H1 (cell line): ENCODE measurements at regions not wholly inside any gene's neighbourhood (a gene's known extent, or its start where the extent isn't known, plus 50 kb on each side); places are given as distances from the start of the nearest gene placed in this dataset.

Source experiments
- CTCF ChIA-PET: fragments of 300-600 bp; sonication (Branson Sonifier 250); formaldehyde crosslinking; loops from one replicate; lab custom pipeline; 2021; ENCODE audit not compliant: partially characterized antibody; lab: Charles Lee
- POLR2A ChIA-PET: fragments of 300-600 bp; sonication (Branson Sonifier 250); formaldehyde crosslinking; loops from one replicate; lab custom pipeline; 2021; ENCODE audit warnings: inconsistent platforms; ENCODE audit not compliant: partially characterized antibody; lab: Charles Lee
- DNase-seq, 2 experiments: peaks; one replicate each; pipeline versions ENCODE4 v3.0.0 to v3.0.0-alpha.2; 2010 to 2022; ENCODE audit warnings: low spot score in 2 of 2, low read depth in 1 of 2, mixed read lengths in 1 of 2
- FAIRE-seq: peaks from 2 replicates; lab custom pipeline; 2011; peaks lifted over from hg19 to GRCh38; lab: Jason Lieb, UNC
- H2AFZ ChIP-seq: 2 replicates; pipeline ENCODE4 v1.8.1; 2012; ENCODE audit warnings: low read length, inconsistent platforms
- H2AK5ac ChIP-seq: 2 replicates; pipeline ENCODE4 v1.6.1; 2013; ENCODE audit warnings: low read depth, low read length
- H2BK120ac ChIP-seq: replicated peaks from 2 replicates; pipeline ENCODE3; 2013; ENCODE audit warnings: low read depth, low read length, inconsistent platforms
- H2BK12ac ChIP-seq: 2 replicates; pipeline ENCODE4 v1.6.1; 2013; ENCODE audit warnings: low read depth, low read length
- H2BK15ac ChIP-seq: 2 replicates; pipeline ENCODE4 v1.6.1; 2013; ENCODE audit warnings: low read length
- H2BK20ac ChIP-seq: 2 replicates; pipeline ENCODE4 v1.6.1; 2013; ENCODE audit warnings: low read length
- H2BK5ac ChIP-seq: 2 replicates; pipeline ENCODE4 v1.6.1; 2013; ENCODE audit warnings: low read depth, low read length
- H3K14ac ChIP-seq: 2 replicates; pipeline ENCODE4 v1.6.1; 2013; ENCODE audit warnings: inconsistent platforms; ENCODE audit not compliant: insufficient read length
- H3K18ac ChIP-seq: 2 replicates; pipeline ENCODE4 v1.6.1; 2013; ENCODE audit warnings: low read length; ENCODE audit errors: extremely low read depth
- H3K23ac ChIP-seq: 2 replicates; pipeline ENCODE4 v1.6.1; 2013; ENCODE audit warnings: inconsistent platforms; ENCODE audit not compliant: insufficient read length
- H3K23me2 ChIP-seq: 2 replicates; pipeline ENCODE4 v1.6.1; 2013; ENCODE audit warnings: low read depth, low read length
- H3K27ac ChIP-seq: 2 replicates; pipeline ENCODE4 v1.6.1; 2011; ENCODE audit warnings: low read depth, low read length, inconsistent platforms
- H3K27me3 ChIP-seq, 4 experiments: replicated peaks in 1 of 4; 1 replicate in 1 of 4; 2 replicates in 3 of 4; pipeline versions ENCODE4 v1.6.1 to v1.8.1; 2011 to 2013; ENCODE audit warnings: low read length in 3 of 4, mild to moderate bottlenecking in 3 of 4, inconsistent platforms in 2 of 4, mixed read lengths in 2 of 4, moderate library complexity in 1 of 4; ENCODE audit not compliant: control insufficient read depth in 3 of 4, insufficient read depth in 3 of 4; ENCODE audit errors: extremely low read depth in 1 of 4
- H3K36me3 ChIP-seq, 4 experiments: 2 replicates each; pipeline versions ENCODE4 v1.6.1 to v1.8.1; 2011 to 2013; ENCODE audit warnings: mild to moderate bottlenecking in 4 of 4, low read length in 3 of 4, moderate library complexity in 2 of 4, control low read depth in 1 of 4, inconsistent platforms in 1 of 4; ENCODE audit not compliant: insufficient read depth in 4 of 4, control insufficient read depth in 2 of 4
- H3K4ac ChIP-seq: replicated peaks from 2 replicates; pipeline ENCODE3; 2013; ENCODE audit warnings: low read length, low read depth, mixed read lengths, inconsistent platforms; ENCODE audit not compliant: insufficient read length
- H3K4me1 ChIP-seq, 4 experiments: replicated peaks in 1 of 4; 1 replicate in 1 of 4; 2 replicates in 3 of 4; pipeline versions ENCODE4 v1.6.1 to v1.8.1; 2011 to 2013; ENCODE audit warnings: low read length in 3 of 4, inconsistent platforms in 2 of 4, mixed read lengths in 1 of 4; ENCODE audit not compliant: insufficient read depth in 4 of 4, control insufficient read depth in 3 of 4
- H3K4me2 ChIP-seq, 2 experiments: 2 replicates each; pipeline versions ENCODE4 v1.6.1 to v1.8.1; 2011 to 2013; ENCODE audit warnings: low read depth in 2 of 2, low read length in 2 of 2, control low read depth in 1 of 2, inconsistent platforms in 1 of 2, mild to moderate bottlenecking in 1 of 2; ENCODE audit not compliant: insufficient read depth in 1 of 2
- H3K4me3 ChIP-seq, 4 experiments: fragments of 200-600, 300-600 bp in 1 of 4; sonication (generic), shearing (Covaris generic), sonication (Bioruptor Twin) in 1 of 4; 2 replicates each; pipeline versions ENCODE4 v1.5.1 to v1.8.1; 2011 to 2016; ENCODE audit warnings: low read length in 4 of 4, low read depth in 3 of 4, control low read depth in 2 of 4, inconsistent platforms in 2 of 4, mild to moderate bottlenecking in 2 of 4, mixed read lengths in 1 of 4, moderate library complexity in 1 of 4; ENCODE audit not compliant: insufficient read depth in 2 of 4; ENCODE audit errors: extremely low read depth in 1 of 4
- H3K56ac ChIP-seq: replicated peaks from 2 replicates; pipeline ENCODE3; 2013; ENCODE audit warnings: low read depth, mild to moderate bottlenecking, mixed read lengths, low read length, inconsistent platforms; ENCODE audit not compliant: insufficient read length
- H3K79me1 ChIP-seq: 2 replicates; pipeline ENCODE4 v1.6.1; 2013; ENCODE audit warnings: low read depth, low read length, control low read depth
- H3K79me2 ChIP-seq, 2 experiments: 2 replicates each; pipeline versions ENCODE4 v1.6.1 to v1.8.1; 2012 to 2013; ENCODE audit warnings: low read length in 2 of 2, mild to moderate bottlenecking in 2 of 2, inconsistent platforms in 1 of 2; ENCODE audit not compliant: insufficient read depth in 2 of 2, control insufficient read depth in 1 of 2
- H3K9ac ChIP-seq, 4 experiments: replicated peaks in 1 of 4; 1 replicate in 1 of 4; 2 replicates in 3 of 4; pipeline versions ENCODE4 v1.6.1 to v1.8.1; 2011 to 2013; ENCODE audit warnings: low read depth in 3 of 4, low read length in 3 of 4, control low read depth in 2 of 4, mild to moderate bottlenecking in 2 of 4, moderate library complexity in 2 of 4, inconsistent platforms in 1 of 4; ENCODE audit errors: extremely low read depth in 1 of 4
- H3K9me3 ChIP-seq, 2 experiments: 2 replicates each; pipeline versions ENCODE4 v1.6.1 to v1.8.1; 2012 to 2013; ENCODE audit warnings: mild to moderate bottlenecking in 2 of 2, moderate library complexity in 2 of 2, control low read depth in 1 of 2, inconsistent platforms in 1 of 2, low read depth in 1 of 2, low read length in 1 of 2, mixed read lengths in 1 of 2; ENCODE audit not compliant: insufficient read depth in 2 of 2
- H4K20me1 ChIP-seq, 2 experiments: replicated peaks in 1 of 2; 2 replicates each; pipeline versions ENCODE3 to v1.8.1; 2011 to 2013; ENCODE audit warnings: inconsistent platforms in 2 of 2, low read length in 2 of 2, mild to moderate bottlenecking in 1 of 2; ENCODE audit not compliant: insufficient read depth in 2 of 2, control insufficient read depth in 1 of 2
- H4K5ac ChIP-seq: 2 replicates; pipeline ENCODE4 v1.6.1; 2013; ENCODE audit warnings: low read length, low read depth, mixed read lengths, inconsistent platforms; ENCODE audit not compliant: insufficient read length
- H4K8ac ChIP-seq: 2 replicates; pipeline ENCODE4 v1.8.0; 2013; ENCODE audit warnings: mild to moderate bottlenecking, moderate library complexity, low read length, inconsistent platforms; ENCODE audit not compliant: insufficient read depth; ENCODE audit errors: extremely low read depth
- H4K91ac ChIP-seq: replicated peaks from 2 replicates; pipeline ENCODE3; 2013; ENCODE audit warnings: low read length, mixed read lengths, inconsistent platforms; ENCODE audit not compliant: insufficient read length
- CBX5 ChIP-seq: fragments of 300-800, 300-1000 bp; sonication (generic); IDR thresholded peaks from 2 replicates; pipeline ENCODE4 v1.7.1; 2016; ENCODE audit warnings: antibody characterized with exemption, low read length, low read depth
- CREB1 ChIP-seq: IDR thresholded peaks from 2 replicates; pipeline ENCODE4 v1.6.1; 2012; ENCODE audit warnings: inconsistent platforms
- GABPA ChIP-seq: IDR thresholded peaks from 2 replicates; pipeline ENCODE4 v1.6.1; 2011; ENCODE audit warnings: mild to moderate bottlenecking, low read length, moderate library complexity, borderline replicate concordance; ENCODE audit not compliant: insufficient read depth
- HDAC2 ChIP-seq, 2 experiments: fragments of 300-600 bp in 1 of 2; sonication (generic) in 1 of 2; IDR thresholded peaks; 2 replicates each; pipeline ENCODE4 v1.6.1; 2011 to 2012; ENCODE audit warnings: low read depth in 2 of 2, low read length in 2 of 2, mild to moderate bottlenecking in 2 of 2, moderate library complexity in 2 of 2, borderline replicate concordance in 1 of 2, inconsistent platforms in 1 of 2
- JUN ChIP-seq: IDR thresholded peaks from 2 replicates; pipeline ENCODE4 v1.6.1; 2011; ENCODE audit warnings: low read depth, mild to moderate bottlenecking, improper control_type of control experiment, low read length
- KDM4A ChIP-seq: IDR thresholded peaks from one replicate; pipeline ENCODE4 v1.7.1; 2012; ENCODE audit warnings: low read depth, mild to moderate bottlenecking, moderate library complexity, low read length, inconsistent platforms; ENCODE audit not compliant: severe bottlenecking
- POLR2A ChIP-seq, 2 experiments: IDR thresholded peaks; 1 replicate in 1 of 2; 2 replicates in 1 of 2; pipeline ENCODE4 v1.6.1; 2011; ENCODE audit warnings: low read depth in 2 of 2, low read length in 2 of 2, mild to moderate bottlenecking in 2 of 2; ENCODE audit errors: control extremely low read depth in 1 of 2
- SP4 ChIP-seq: IDR thresholded peaks from 2 replicates; pipeline ENCODE4 v1.6.1; 2012; ENCODE audit warnings: low read length, inconsistent platforms
- YY1 ChIP-seq: IDR thresholded peaks from 2 replicates; pipeline ENCODE4 v1.6.1; 2011; ENCODE audit warnings: low read depth, mild to moderate bottlenecking, low read length
- WGBS, 2 experiments: shearing (Covaris generic) in 1 of 2; methylation state at CpG; one replicate each; pipeline versions ENCODE4 v1.1.6 to v1.1.7; 2013 to 2015; ENCODE audit warnings: low lambda C conversion rate in 2 of 2, mixed read lengths in 2 of 2, inconsistent platforms in 1 of 2, low coverage in 1 of 2, missing lambda C conversion rate in 1 of 2; ENCODE audit not compliant: insufficient replicate concordance in 2 of 2, insufficient coverage in 1 of 2, insufficient read length in 1 of 2; ENCODE audit errors: extremely low coverage in 1 of 2, missing lambda C conversion rate in 1 of 2; 5-methylcytosine and 5-hydroxymethylcytosine counted together

DNA sequence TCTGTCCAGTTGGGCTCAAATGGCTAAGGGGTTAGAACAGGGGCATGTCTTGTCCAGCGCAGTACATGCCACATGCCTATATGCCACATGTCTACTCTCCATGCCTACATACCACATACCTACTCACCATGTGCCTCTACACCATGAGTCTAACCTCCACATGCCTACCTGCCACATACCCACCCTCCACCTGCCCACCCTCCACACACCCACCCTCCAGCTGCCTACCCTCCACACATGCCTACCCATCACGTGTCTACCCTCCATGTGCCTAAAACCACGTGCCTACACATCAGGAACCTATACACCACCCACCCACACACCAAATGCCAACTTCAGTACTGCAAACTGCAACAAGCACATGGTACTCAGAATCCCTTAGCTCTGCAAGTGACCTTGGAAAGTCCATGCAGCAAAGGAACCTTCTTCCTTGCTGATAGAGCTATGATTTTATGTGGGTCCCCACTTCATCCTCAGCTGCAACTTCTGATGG lies 113.0 kb upstream of the CST7 start:
- H3K4me2 ChIP-seq, result no peak overlapping the region
- TF ChIP-seq JUN, result no peak
- TF ChIP-seq SP4, result no peak
- no peak for TF ChIP-seq CREB1
- no peak for TF ChIP-seq KDM4A
- TF ChIP-seq CBX5, result no peak
- no peak for TF ChIP-seq GABPA
- no peak for TF ChIP-seq POLR2A (IDR thresholded peaks at IDR 0.05; ENCODE audit: control extremely low read depth in 1 of 2, low read depth in 2 of 2, low read length in 2 of 2)
- no peak for TF ChIP-seq HDAC2 (IDR thresholded peaks at IDR 0.05; ENCODE audit: borderline replicate concordance in 1 of 2, low read depth in 2 of 2, low read length in 2 of 2)
- no peak for TF ChIP-seq YY1
- TF ChIP-seq, all 59 proteins: peak for 0
- no peak overlapping the region for H3K14ac ChIP-seq
- H3K36me3 ChIP-seq, result no peaks in the 10 kb centered on the region
- WGBS, 2 experiments, result 89% methylated on average over 3 of the region's 3 CpGs; no CpG with 5 or more reads in 1 of the 2 experiments
- H2BK20ac ChIP-seq, result no peak overlapping the region
- no peak overlapping the region for H3K9ac ChIP-seq
- FAIRE-seq (no peak), DNase-seq (no peak)
- H2BK5ac ChIP-seq, result no peak overlapping the region
- no peaks in the 10 kb centered on the region for H3K27me3 ChIP-seq
- H2BK12ac ChIP-seq, result 0 out of 2 replicates have a peak overlapping the region, but pooled peaks have one; percentile 61
- H4K91ac ChIP-seq, result no peak overlapping the region
- no peaks in the 10 kb centered on the region for H3K79me2 ChIP-seq
- H2AK5ac ChIP-seq, result no peak overlapping the region
- ChIA-PET POLR2A (no interaction called here), CTCF (no interaction called here)
- no peaks in the 10 kb centered on the region for H4K20me1 ChIP-seq
- no peak overlapping the region for H4K5ac ChIP-seq
- H3K4ac ChIP-seq, result no peak overlapping the region
- H3K4me3 ChIP-seq, result no peak overlapping the region
- no peak overlapping the region for H3K56ac ChIP-seq
- H3K18ac ChIP-seq, result no peak overlapping the region
- no peak overlapping the region for H3K27ac ChIP-seq
- H3K23me2 ChIP-seq, result peaks cover 2% of the 10 kb centered on the region; the same call in 1 of the 2 replicates
- no peak overlapping the region for H2AFZ ChIP-seq
- H2BK120ac ChIP-seq, result no peak overlapping the region
- H3K9me3 ChIP-seq, result no peaks in the 10 kb centered on the region
- H2BK15ac ChIP-seq, result no peak overlapping the region
- no peaks in the 10 kb centered on the region for H3K4me1 ChIP-seq
- no peak overlapping the region for H4K8ac ChIP-seq
- no peaks in the 10 kb centered on the region for H3K79me1 ChIP-seq
- H3K23ac ChIP-seq, result no peak overlapping the region
